ENCODE measurements at regions not wholly inside any gene's neighbourhood (a gene's known extent, or its start where the extent isn't known, plus 50 kb on each side); places are given as distances from the start of the nearest gene placed in this dataset.

DNA sequence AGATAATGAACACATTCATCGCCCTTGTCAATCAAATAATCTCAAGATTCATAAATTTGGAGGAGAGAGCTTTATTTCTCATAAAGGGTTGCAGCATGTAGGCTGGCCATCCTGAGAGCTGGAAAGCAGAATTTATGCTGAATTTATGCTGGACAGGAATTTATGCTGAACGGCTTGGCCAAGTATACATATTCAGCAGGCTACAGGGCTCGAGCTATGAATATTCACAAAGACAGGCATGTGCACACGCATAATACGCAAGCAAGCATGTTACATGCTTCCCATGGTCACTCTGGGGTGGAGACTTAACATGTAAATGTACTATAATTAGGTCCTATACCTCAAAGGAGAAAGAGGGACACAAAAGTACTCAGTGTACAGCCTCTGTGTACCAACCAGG is 618.8 kb downstream of the METTL4 start:
- DNase-seq (no peak), ATAC-seq (no peak)
- Mint-ChIP-seq H3K4me3 (no peak overlapping the region), H3K9me3 (no peaks in the 10 kb centered on the region), H3K4me1 (no peaks in the 10 kb centered on the region), H3K27ac (no peak overlapping the region), H3K27me3 (no peaks in the 10 kb centered on the region), H3K36me3 (ENCODE audit: low read depth) (no peaks in the 10 kb centered on the region)

DNA sequence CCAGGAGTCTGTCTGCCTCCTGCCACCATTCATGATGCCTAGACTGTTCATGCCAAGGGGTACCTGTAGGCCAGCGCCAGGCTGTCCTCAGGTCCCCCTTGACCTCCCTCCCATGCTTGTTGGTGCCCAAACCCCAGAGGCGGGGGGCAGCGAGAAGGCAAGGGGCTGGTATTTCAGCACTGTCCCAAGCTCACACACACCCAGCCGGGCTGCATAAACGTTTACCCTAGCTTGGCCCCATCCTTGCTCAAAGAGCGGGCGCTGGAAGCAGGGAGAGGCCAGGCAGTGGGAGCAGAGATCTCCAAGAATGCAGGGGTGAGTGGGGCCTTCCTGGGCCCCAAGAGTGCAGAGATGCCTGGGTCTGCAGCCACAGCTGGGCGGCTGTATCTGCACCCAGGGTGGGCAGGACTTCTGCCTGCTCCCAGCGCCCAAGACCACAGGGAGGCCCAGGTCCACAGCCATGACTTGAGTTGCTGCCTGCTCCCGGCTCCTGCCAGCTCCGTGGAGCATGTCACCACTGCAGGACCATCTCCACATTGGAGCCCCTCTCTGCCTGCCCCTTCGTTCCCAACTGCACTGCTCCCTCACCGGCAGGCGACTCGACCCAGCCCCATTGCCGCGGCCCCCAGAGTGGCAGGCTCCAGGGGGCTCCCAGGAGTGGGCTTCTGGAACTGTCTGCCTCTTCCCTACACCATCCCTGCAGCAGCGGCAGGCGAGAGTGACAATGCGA is 616.6 kb downstream of the METTL4 start:
- Mint-ChIP-seq H3K4me1 (no peaks in the 10 kb centered on the region), H3K27me3 (no peaks in the 10 kb centered on the region), H3K27ac (no peak overlapping the region), H3K36me3 (ENCODE audit: low read depth) (no peaks in the 10 kb centered on the region), H3K9me3 (no peaks in the 10 kb centered on the region), H3K4me3 (no peak overlapping the region)
- DNase-seq (no peak), ATAC-seq (no peak)

DNA sequence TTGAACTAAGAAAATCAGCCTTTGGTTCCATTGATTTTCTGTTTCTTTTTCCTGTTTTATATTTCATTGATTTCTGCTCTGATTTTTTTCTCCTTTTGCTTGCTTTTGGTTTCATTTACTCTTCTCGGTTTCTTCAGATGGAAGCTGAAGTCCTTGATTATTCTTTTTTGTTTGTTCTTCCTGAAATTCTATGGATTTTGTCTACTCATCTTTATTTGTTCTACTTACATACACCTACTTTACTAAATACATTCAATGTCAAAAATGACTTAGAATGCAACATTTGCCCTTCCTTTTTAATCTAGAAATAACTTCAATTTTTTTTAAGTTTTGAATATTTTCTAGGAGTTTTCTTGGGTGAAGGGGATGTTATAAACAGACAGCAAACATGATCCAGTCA is 612.5 kb downstream of the METTL4 start:
- no peak overlapping the region for H3K27ac Mint-ChIP-seq
- no peaks in the 10 kb centered on the region for H3K9me3 Mint-ChIP-seq
- DNase-seq (no peak), ATAC-seq (no peak)
- no peak overlapping the region for H3K4me3 Mint-ChIP-seq
- H3K4me1 Mint-ChIP-seq, result no peaks in the 10 kb centered on the region
- H3K36me3 Mint-ChIP-seq (ENCODE audit: low read depth), result no peaks in the 10 kb centered on the region
- H3K27me3 Mint-ChIP-seq, result peaks cover 2% of the 10 kb centered on the region

DNA sequence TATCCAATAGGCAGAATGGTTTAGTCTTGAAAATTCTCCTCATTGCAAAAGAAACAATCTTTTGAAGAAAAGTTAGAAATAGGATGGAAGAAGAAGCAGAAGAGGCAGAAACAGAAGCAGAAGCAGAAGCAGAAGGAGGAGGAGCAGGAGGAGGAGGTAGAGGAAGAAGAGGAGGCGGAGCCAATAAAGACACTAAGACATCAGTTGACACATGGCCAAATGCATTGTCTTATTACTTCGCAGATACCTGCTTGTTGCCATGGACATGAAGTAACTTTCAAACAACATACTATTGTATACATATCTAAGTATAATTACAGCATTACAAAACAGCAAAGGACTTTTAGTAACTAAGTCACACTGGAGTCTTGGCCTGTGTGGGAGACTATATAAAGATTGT is 606.3 kb downstream of the METTL4 start:
- no peak for DNase-seq
- no peak overlapping the region for H3K27ac Mint-ChIP-seq
- H3K27me3 Mint-ChIP-seq, result peaks cover under 1% of the 10 kb centered on the region
- ATAC-seq, result no peak
- no peaks in the 10 kb centered on the region for H3K36me3 Mint-ChIP-seq (ENCODE audit: low read depth)
- no peaks in the 10 kb centered on the region for H3K4me1 Mint-ChIP-seq
- H3K4me3 Mint-ChIP-seq, result no peak overlapping the region
- no peaks in the 10 kb centered on the region for H3K9me3 Mint-ChIP-seq

DNA sequence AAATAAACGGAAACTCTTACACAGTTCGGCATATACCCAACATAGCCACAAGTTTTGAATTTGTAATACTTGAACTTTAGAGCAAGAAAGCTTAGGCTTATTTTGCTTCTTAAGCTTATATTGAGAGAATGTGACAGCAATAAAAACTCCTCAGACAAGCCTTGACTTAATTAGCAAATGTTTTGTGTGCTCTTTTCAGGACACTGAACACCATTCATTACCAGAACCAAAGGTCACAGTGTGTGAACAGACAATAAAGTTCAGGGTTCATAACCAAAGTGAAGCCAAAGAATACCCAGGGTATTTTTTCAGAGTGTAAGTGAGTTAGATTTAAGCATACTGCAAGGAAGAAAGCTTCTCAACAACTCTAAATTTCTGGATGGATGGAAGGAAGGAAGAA is 605.8 kb downstream of the METTL4 start:
- no peaks in the 10 kb centered on the region for H3K36me3 Mint-ChIP-seq (ENCODE audit: low read depth)
- no peaks in the 10 kb centered on the region for H3K9me3 Mint-ChIP-seq
- H3K27ac Mint-ChIP-seq, result no peak overlapping the region
- H3K4me1 Mint-ChIP-seq, result no peaks in the 10 kb centered on the region
- H3K4me3 Mint-ChIP-seq, result no peak overlapping the region
- ATAC-seq, result peak; percentile 24
- no peak for DNase-seq
- no peaks in the 10 kb centered on the region for H3K27me3 Mint-ChIP-seq

DNA sequence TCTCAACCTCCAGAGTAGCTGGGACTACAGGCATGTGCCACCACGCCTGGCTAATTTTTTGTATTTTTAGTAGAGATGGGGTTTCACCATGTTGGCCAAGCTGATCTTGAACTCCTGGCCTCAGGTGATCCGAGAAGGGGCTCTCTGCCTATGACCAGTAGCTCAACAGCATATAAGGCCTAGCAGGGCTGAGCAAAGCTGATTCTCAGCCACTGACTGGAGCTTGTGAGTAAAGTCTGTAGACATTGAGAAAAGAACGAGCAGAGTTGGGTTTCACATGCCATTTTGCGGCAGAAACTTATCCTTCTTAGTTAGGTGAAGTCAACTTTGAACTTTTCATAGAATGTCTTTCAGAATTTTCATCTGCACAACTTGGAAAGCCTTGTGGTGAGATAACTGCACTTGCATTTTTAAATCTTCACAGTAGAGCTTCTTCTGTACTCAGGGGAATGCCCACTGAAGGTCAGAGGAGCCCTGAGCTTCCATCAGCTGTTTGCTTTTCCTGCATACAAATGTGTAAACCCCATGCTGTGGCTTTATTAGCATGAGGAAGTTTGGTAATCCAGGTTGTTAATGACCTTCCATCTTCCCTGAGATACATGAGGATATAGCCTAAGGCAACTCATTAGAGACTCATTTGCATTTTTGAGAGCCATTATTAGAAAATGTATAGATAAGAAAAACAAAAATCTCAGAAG is 602.4 kb downstream of the METTL4 start:
- H3K27ac Mint-ChIP-seq, result no peak overlapping the region
- H3K27me3 Mint-ChIP-seq, result no peaks in the 10 kb centered on the region
- no peaks in the 10 kb centered on the region for H3K9me3 Mint-ChIP-seq
- no peak for DNase-seq
- H3K4me1 Mint-ChIP-seq, result no peaks in the 10 kb centered on the region
- ATAC-seq, result no peak
- H3K4me3 Mint-ChIP-seq, result no peak overlapping the region
- no peaks in the 10 kb centered on the region for H3K36me3 Mint-ChIP-seq (ENCODE audit: low read depth)

DNA sequence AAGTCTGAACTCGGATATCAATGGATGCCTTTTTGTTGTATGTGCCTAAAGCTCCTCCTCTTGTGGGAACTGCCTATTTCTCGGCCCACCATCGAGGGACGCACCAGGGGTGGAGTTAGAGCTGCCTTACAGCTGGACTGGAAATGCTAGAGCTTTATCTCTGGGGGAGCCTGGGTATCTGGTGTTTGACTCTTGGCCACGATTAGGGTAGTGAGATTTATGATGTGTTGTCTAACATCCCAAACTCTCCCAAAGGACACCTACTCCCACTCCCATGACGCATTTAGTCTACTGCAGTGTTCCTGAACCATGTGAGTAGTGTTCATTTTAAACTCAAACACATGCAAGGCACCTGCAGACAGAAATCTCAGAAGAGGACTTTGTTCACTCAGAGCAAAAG is 594.8 kb downstream of the METTL4 start:
- no peaks in the 10 kb centered on the region for H3K36me3 Mint-ChIP-seq (ENCODE audit: low read depth)
- no peaks in the 10 kb centered on the region for H3K4me1 Mint-ChIP-seq
- no peaks in the 10 kb centered on the region for H3K27me3 Mint-ChIP-seq
- peaks cover 8% of the 10 kb centered on the region for H3K9me3 Mint-ChIP-seq
- H3K4me3 Mint-ChIP-seq, result no peak overlapping the region
- H3K27ac Mint-ChIP-seq, result no peak overlapping the region
- DNase-seq (no peak), ATAC-seq (no peak)

DNA sequence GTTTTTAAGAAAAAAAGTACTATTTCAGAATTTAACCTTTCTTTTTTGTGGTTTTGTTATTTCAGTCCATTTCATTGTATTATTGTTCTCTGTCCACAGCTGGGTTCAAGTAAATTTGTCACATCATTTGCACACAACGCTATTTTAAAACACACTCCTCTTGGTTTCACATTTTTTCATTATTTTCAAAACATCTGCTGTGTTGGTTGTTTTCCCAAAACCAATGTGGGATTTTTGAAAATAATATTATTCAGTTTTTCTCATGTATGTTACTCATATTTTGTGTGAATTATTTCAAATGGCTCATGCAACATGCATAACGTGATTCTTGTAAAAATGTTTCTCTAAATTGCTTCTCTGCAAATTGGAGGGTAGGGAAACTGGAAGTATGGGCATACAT is 589.2 kb downstream of the METTL4 start:
- Mint-ChIP-seq H3K36me3 (ENCODE audit: low read depth) (no peaks in the 10 kb centered on the region), H3K27ac (no peak overlapping the region), H3K27me3 (peaks cover 3% of the 10 kb centered on the region), H3K4me1 (no peaks in the 10 kb centered on the region), H3K4me3 (no peak overlapping the region), H3K9me3 (peaks cover 8% of the 10 kb centered on the region)
- ATAC-seq (no peak), DNase-seq (no peak)

DNA sequence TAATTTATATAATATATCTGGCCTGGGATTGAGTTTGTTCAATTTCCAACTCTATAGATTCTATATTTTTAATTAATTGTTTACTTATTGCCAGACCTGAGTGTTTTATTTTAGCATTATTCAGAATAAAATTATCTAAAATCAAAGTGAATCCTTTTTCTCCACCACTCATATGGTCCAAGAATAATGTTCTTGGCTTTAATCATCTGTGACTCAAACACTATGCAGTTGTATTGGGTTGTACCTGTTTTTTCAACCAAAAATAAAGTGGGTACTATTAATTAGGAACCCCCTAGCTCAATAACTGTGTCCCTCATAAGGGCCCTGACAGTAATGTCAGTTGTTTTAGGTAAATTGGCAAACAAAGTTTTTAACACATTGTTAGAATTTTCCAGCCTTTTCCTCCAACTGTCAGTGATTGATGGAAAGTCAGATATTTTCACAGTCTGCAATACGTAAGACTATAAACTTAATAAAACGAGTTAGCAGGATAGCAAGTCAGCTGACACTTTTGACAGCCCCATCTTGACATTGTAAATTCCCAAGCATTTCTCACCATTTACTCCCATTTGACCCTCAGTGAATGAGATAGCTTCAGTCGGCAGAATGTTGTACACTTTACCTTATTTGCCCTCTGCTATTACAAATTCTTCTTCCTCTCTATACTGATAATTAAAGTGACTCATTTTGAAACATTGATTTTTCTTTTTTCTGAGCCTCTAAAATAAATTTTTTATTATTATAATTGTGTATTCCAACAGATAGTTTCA is 587.4 kb downstream of the METTL4 start:
- no peak for DNase-seq
- H3K4me3 Mint-ChIP-seq, result no peak overlapping the region
- H3K36me3 Mint-ChIP-seq (ENCODE audit: low read depth), result no peaks in the 10 kb centered on the region
- H3K27ac Mint-ChIP-seq, result no peak overlapping the region
- no peaks in the 10 kb centered on the region for H3K4me1 Mint-ChIP-seq
- peaks cover 8% of the 10 kb centered on the region for H3K9me3 Mint-ChIP-seq
- ATAC-seq, result no peak
- H3K27me3 Mint-ChIP-seq, result peaks cover 3% of the 10 kb centered on the region

DNA sequence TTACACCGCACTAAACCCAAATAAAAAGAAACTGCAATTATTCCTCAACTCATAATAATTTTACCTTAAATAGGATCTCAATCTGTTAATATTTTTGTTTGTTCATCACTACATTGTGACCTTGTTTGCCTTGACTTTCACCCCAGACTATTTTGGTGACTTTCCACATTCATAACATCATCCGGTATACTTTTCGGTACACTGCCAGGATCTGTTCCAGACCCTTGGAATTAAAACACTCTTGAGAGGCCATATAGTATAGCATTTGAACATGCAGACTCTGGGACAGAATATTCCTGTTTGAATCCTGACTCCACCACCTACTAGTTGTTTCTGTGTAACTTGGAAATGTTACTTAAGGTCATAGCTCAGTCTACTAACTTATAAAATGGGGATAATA is 577.4 kb downstream of the METTL4 start:
- Mint-ChIP-seq H3K36me3 (ENCODE audit: low read depth) (no peaks in the 10 kb centered on the region), H3K9me3 (no peaks in the 10 kb centered on the region), H3K27ac (no peak overlapping the region), H3K4me1 (no peaks in the 10 kb centered on the region), H3K4me3 (no peak overlapping the region), H3K27me3 (peaks cover 3% of the 10 kb centered on the region)
- ATAC-seq, result no peak
- DNase-seq, result no peak

DNA sequence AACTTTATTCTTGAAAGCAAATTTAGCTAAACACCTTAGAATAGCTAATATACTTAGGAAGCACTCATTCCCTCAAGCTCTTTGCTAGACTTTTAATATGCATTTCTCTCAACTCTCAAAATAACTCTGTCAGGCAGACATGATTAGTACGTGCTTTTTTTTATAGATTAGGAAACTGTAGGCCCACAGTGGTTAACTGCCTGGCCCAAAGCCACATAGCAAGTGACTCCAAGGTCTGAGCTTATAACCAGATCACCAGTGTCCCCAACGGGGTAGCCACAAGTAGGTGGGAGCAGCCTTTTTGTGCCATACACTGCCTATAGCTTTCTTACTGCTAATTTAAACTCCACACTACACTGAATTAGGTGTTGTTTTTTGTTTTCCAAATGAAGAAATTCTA is 576.8 kb downstream of the METTL4 start:
- peaks cover 3% of the 10 kb centered on the region for H3K27me3 Mint-ChIP-seq
- ATAC-seq, result no peak
- no peak for DNase-seq
- no peak overlapping the region for H3K4me3 Mint-ChIP-seq
- no peaks in the 10 kb centered on the region for H3K36me3 Mint-ChIP-seq (ENCODE audit: low read depth)
- no peaks in the 10 kb centered on the region for H3K9me3 Mint-ChIP-seq
- no peaks in the 10 kb centered on the region for H3K4me1 Mint-ChIP-seq
- H3K27ac Mint-ChIP-seq, result no peak overlapping the region

DNA sequence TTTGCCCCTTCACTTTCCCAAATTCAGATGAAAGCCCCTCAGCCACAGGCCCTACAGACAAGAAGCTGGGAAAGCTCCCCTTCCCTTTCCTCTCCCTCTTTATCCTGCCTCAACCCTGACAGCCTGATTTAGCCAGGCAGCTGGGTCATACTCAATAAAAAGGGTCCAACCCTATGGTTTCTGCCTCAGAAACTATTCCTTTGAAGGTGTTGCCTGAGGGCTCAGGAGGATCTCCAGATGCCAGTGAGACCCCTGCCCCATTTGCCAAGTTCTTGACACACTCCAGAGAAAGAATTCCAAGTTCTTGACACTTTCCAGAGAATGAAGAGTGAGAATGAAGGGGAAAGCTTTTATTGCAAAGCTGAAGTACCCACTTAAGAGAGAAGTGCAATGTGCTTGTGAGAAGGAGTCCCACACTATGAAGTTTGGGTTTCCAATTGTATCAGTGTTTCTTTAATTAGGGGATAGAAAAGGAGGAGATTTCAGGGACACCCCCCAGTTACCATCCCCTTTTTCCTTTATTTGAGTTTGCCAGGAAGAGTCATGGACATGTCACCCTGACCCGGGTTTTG is 576.2 kb downstream of the METTL4 start:
- no peaks in the 10 kb centered on the region for H3K9me3 Mint-ChIP-seq
- no peak overlapping the region for H3K4me3 Mint-ChIP-seq
- no peaks in the 10 kb centered on the region for H3K4me1 Mint-ChIP-seq
- DNase-seq (no peak), ATAC-seq (no peak)
- no peaks in the 10 kb centered on the region for H3K36me3 Mint-ChIP-seq (ENCODE audit: low read depth)
- H3K27me3 Mint-ChIP-seq, result peaks cover 3% of the 10 kb centered on the region
- no peak overlapping the region for H3K27ac Mint-ChIP-seq

DNA sequence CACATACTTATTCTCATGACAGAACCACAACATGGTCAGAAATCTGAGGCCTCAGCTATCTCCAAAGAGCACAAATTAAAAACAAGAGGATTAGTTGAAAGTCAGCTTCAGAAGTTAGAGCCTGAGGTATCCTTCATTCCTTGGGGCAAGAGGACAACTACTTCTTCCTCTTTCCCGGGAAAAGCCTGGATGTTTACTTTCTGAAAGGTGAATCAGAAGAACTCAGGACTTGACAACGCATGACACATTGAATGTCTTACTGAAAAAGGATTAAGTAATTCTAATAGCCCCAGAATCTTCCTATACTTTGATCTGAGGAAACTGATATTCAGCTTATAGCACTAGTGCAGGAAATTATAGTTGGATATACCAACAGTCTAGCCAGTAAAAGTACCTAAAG is 573.2 kb downstream of the METTL4 start:
- H3K27ac Mint-ChIP-seq, result no peak overlapping the region
- no peaks in the 10 kb centered on the region for H3K9me3 Mint-ChIP-seq
- ATAC-seq (no peak), DNase-seq (no peak)
- no peaks in the 10 kb centered on the region for H3K36me3 Mint-ChIP-seq (ENCODE audit: low read depth)
- H3K27me3 Mint-ChIP-seq, result peaks cover 3% of the 10 kb centered on the region
- H3K4me3 Mint-ChIP-seq, result no peak overlapping the region
- H3K4me1 Mint-ChIP-seq, result no peaks in the 10 kb centered on the region

DNA sequence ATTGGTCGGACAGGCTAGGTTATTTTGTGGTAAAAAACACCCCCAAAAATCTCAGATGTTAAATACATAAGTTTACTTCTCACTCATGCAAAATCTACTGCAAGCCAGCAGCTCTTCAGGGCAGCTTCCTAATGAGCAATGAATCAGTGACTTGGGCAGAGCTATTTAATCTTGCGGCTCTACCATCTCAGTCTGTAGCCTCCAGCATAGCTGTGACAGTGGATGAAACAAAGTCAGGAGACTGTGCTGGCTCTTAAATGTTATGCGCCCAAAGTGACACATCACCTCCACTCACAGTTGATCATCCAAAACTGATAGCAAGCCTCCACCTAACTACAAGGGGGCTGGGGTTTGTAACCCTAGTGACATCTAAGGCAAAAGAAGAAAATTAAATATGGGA is 571.9 kb downstream of the METTL4 start:
- Mint-ChIP-seq H3K27me3 (peaks cover 3% of the 10 kb centered on the region), H3K27ac (no peak overlapping the region), H3K4me3 (no peak overlapping the region), H3K36me3 (ENCODE audit: low read depth) (no peaks in the 10 kb centered on the region), H3K4me1 (no peaks in the 10 kb centered on the region), H3K9me3 (no peaks in the 10 kb centered on the region)
- DNase-seq (no peak), ATAC-seq (no peak)

DNA sequence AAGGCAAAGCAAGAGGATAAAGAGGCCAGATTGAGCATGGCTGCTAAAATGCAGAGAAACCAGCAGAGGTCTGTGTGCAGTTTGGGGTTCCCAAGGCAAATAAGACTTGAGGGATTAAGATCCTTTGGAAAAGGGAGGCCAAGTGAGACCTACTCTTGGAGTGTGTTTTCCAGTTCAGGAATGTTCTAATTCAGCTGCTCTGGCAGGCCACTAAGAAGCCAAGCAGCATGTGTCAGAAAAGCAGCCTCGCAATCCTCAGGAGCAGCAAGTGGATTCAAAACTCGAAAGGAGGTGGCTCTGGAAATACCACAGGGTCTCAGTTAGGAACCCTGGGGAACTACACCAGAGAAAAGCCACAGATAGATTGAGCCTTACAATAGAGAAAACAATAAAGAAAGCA is 569.2 kb downstream of the METTL4 start:
- Mint-ChIP-seq H3K4me3 (no peak overlapping the region), H3K27ac (no peak overlapping the region), H3K27me3 (no peaks in the 10 kb centered on the region), H3K36me3 (ENCODE audit: low read depth) (no peaks in the 10 kb centered on the region), H3K4me1 (no peaks in the 10 kb centered on the region), H3K9me3 (no peaks in the 10 kb centered on the region)
- DNase-seq (no peak), ATAC-seq (no peak)

Measured in activated naive CD8-positive, alpha-beta T cell treated with anti-CD3 and anti-CD28 coated beads, Interleukin-2, amount 50 U/mL, for 24 hours (primary cell).